Endometrium (tissue), 2 donors: ENCODE measurements at regions not wholly inside any gene's neighbourhood (a gene's known extent, or its start where the extent isn't known, plus 50 kb on each side); places are given as distances from the start of the nearest gene placed in this dataset.
"Not testable (repeated sequence)": the region's sequence is repeated elsewhere in the genome, so short reads cannot be mapped to it uniquely, and the experiment has no call there.

Experiments used
- FAIRE-seq: peaks from 2 replicates; lab custom pipeline; 2012; peaks lifted over from hg19 to GRCh38; lab: Jason Lieb, UNC
- donor health status: control.
- donor health status: control.

GRCh38 chr5:71771191-71771590 is 52.1 kb downstream of the CARTPT start:
- FAIRE-seq: no peak

GRCh38 chr5:71778678-71779276 is 59.7 kb downstream of the CARTPT start:
- FAIRE-seq: no peak

DNA sequence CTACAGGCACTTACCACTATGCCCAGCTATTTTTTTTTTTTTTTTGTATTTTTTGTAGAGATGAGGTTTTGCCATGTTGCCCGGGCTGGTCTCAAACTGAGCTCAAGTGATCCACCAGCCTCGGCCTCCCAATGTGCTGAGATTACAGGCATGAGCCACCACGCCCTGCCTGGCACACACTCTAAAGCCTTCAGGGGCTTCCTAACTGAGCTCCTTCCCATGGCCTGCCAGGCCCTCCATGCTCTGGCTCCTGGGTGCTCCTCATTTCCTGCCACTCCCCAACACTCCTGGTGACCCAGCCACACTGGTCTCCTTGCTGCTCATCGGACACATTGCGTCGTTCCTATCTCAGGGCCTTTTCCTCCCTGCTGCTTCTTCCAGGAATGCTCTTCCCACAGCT is 61.5 kb downstream of the CARTPT start:
- FAIRE-seq: no peak

- FAIRE-seq: no peak
These were observed 63.3 kb downstream of the CARTPT start for GRCh38 chr5:71782393-71782770.

GRCh38 chr5:71782771-71783770 is 64.0 kb downstream of the CARTPT start:
- FAIRE-seq: peak; percentile 69

GRCh38 chr5:71783891-71784290 is 64.8 kb downstream of the CARTPT start:
- FAIRE-seq: no peak

GRCh38 chr5:71786337-71787055 is 67.4 kb downstream of the CARTPT start:
- FAIRE-seq: no peak

GRCh38 chr5:71788794-71789193 is 69.7 kb downstream of the CARTPT start:
- FAIRE-seq: no peak

GRCh38 chr5:71789746-71790145 is 70.7 kb downstream of the CARTPT start:
- FAIRE-seq: no peak

DNA sequence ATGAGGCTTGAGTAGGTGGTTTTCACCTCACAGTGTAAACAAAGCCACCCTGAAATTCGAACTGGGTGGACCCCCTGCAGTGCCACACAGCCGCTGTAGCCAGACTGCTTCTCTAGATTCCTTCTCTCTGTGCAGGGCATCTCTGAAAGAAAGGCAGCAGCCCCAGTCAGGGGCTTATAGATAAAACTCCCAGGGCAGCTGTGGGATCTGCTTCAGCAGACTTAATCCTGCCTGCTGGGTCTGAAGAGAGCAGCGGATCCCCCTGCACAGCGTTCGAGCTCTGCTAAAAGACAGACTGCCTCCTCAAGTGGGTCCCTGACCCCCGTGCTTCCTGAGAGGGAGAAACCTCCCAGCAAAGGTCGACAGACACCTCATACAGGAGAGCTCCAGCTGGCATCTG is 71.4 kb downstream of the CARTPT start:
- no peak for FAIRE-seq

- FAIRE-seq: not testable (repeated sequence)
These were observed 73.0 kb downstream of the CARTPT start for GRCh38 chr5:71792041-71792440.

GRCh38 chr5:71794061-71794695 is 75.1 kb downstream of the CARTPT start:
- no peak for FAIRE-seq

GRCh38 chr5:71802673-71803072 is 83.6 kb downstream of the CARTPT start:
- FAIRE-seq: no peak

- peak; percentile 78 for FAIRE-seq
These were observed 87.6 kb downstream of the CARTPT start for GRCh38 chr5:71806711-71807110.

GRCh38 chr5:71807909-71808308 is 88.8 kb downstream of the CARTPT start:
- no peak for FAIRE-seq

DNA sequence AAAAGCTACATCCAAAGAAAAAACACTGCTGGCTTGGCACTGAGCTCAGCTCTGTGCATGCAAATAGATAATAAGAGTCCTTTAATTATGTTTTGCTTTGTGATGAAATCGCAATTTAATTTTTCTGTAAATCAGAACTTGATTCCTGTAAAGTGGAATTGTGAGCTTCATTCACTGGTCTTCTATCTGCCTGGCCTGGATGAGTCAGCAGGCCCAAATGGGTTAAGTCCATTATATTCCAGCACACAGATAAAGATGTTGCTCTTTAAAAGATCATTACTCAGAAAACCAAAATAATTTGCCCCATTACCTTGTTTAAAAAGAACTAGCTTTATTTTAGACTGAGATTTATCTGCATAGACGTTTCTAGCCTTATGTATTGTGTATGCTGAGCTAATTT is 90.4 kb downstream of the CARTPT start:
- FAIRE-seq: no peak

DNA sequence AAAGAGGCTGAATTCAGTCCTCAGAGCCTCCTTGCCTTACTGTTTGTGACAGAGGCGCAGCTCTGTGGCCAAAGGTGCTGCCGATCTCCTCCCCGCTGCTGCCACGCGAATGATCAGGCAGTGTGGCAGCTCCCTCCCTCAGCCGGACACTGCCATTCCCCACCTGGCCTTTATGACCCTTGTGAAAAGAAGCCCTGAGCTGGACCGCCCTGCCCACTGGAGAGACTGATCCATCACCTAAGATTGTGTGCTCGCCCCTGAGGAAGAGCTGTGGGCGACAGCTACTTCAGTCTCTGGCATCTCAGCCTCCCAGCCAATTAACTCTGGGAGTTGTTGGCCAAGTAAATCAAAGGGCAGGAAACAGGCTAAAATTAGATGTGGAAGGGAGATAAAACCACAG is 90.9 kb downstream of the CARTPT start:
- FAIRE-seq: no peak

DNA sequence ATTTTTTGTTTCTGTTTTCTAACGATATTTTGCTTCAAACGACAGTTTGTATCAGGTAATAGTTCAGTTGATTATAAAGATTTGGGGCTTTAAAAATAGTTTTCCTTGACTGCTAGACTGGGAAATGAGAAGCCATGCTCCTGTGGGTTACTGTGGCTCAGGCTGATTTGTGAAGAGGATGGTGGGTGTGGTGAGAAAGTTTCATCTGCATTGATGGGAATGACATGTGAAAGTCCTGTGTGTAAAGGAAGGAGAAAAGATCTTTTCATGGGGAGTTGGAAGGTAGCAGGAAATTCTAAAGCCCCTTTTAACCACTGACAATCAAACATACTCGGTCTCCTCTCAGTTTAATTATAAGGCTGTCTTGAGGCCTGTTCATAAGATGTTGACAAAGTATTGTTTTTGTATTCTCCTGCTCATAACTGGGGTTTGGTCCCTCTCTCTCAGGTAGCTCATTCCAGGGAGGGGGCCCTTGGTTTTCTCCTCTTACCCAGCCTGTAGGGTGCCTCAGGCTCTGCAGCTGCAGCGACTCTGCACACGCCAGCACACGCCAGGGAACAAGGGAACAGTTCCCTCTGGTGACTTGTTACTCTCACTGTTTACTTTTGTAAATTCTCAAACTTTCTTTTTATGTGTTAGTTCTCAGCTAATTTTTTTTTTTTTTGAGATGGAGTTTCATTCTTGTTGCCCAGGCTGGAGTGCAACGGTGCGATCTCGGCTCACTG is 91.6 kb downstream of the CARTPT start:
- no peak for FAIRE-seq

DNA sequence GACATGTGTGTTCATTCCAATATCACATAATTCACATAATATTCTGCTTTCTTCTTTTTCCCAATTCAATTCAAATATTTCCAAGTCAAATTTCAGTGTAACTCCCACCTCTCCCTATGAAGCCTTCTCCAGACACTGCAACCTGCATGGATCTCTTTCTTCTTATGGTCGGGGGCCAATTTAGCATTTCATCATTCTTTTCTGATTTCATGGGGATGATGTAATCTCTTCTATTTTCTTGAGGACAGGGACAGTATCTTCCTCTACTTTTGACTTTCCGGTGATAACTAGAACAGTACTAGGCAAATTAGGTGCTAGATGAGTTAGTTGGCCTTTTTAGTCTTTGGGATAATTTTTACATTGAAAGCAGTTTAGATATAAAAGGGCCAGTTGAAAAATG is 92.7 kb downstream of the CARTPT start:
- FAIRE-seq: no peak

DNA sequence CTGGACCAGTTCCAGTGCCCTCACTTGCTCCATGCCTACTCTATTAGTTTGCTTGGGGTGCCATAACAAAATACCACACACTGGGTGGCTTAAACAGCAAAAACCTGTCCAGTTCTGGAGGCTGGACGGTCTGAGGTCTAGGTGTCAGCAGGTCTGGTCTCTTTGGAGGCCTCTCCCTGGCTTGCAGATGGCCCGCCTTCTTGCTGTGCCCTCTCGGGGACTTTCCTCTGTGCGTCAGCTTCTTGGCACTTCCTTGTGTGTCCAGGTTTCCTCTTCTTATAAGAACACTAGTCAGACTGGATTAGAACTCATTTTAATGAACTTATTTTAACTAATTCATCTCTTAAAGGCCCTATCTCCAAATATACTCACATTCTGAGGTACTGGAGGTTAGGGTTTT is 97.2 kb downstream of the CARTPT start:
- FAIRE-seq: no peak

DNA sequence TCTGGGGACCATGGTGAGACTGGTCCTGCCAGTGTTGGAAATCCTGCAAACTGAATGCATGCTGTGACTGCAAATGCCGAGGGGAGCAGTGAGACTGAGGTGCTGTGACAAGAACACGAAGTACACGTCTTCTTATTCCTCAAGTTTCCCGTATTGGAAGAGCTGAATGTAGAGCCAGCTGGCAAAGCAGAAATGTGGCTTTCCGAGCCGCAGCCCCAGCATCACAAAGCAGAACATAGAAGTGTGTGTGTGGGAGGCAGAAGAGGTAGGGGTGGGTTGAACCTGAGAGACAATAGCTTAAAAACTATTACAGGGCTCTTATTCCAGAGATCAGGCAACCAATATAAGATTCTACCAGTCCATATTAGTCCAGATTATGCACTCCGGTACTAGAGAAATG is 98.8 kb downstream of the CARTPT start:
- FAIRE-seq: no peak

- no peak for FAIRE-seq
These were observed 102.0 kb downstream of the CARTPT start for GRCh38 chr5:71821029-71821428.
